ENCODE measurements at regions not wholly inside any gene's neighbourhood (a gene's known extent, or its start where the extent isn't known, plus 50 kb on each side); places are given as distances from the start of the nearest gene placed in this dataset.

DNA sequence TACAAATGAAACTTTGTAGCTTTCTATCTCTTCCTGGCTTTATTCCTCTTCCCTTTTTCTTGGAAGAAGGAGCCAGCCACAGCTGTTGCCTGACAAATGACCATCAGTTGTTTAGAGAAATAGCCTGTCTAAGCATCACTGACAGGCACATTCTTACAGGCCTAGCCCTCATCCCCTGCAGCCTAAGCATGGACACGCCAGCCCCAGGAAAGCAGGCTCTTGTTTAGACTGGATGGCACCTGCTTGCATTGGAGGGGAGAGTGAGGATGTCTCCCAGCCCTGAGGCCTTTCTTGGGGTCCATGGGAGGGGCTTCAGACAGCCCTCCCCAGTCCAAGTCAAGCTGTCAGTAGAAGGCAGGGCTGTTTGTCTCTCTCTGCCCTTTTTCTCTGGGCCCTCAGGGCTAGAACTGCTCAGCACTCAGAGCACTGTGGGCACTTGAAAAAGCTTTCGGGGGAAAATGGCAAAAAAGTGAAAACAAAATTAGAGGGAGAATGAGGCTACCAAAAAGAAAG lies 282.5 kb upstream of the PLXNA2 start:
- no peak for DNase-seq
- Histone ChIP-seq H3K27ac (peak overlapping the region in 1 of 2 donors; percentile 20), H3K4me3 (no peak overlapping the region), H3K36me3 (no peaks in the 10 kb centered on the region), H3K27me3 (no peaks in the 10 kb centered on the region), H3K9me3 (no peaks in the 10 kb centered on the region), H3K4me1 (ENCODE audit: insufficient read depth) (peaks cover 4% of the 10 kb centered on the region)
- WGBS, 3 donors = 37 to 70% (median 68%) methylated on average over 2 of the region's 2 CpGs
- no peak for TF ChIP-seq EP300 (IDR thresholded peaks at IDR 0.05)
- TF ChIP-seq POLR2A (IDR thresholded peaks at IDR 0.05) = no peak
- TF ChIP-seq, protein P1, sequence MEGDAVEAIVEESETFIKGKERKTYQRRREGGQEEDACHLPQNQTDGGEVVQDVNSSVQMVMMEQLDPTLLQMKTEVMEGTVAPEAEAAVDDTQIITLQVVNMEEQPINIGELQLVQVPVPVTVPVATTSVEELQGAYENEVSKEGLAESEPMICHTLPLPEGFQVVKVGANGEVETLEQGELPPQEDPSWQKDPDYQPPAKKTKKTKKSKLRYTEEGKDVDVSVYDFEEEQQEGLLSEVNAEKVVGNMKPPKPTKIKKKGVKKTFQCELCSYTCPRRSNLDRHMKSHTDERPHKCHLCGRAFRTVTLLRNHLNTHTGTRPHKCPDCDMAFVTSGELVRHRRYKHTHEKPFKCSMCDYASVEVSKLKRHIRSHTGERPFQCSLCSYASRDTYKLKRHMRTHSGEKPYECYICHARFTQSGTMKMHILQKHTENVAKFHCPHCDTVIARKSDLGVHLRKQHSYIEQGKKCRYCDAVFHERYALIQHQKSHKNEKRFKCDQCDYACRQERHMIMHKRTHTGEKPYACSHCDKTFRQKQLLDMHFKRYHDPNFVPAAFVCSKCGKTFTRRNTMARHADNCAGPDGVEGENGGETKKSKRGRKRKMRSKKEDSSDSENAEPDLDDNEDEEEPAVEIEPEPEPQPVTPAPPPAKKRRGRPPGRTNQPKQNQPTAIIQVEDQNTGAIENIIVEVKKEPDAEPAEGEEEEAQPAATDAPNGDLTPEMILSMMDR (IDR thresholded peaks at IDR 0.05) = no peak
- intact Hi-C loops (cut with DNase I) = no loop called here

GRCh38 chr1:208527156-208527555 lies 283.0 kb upstream of the PLXNA2 start:
- Histone ChIP-seq H3K4me3 (no peak overlapping the region), H3K27ac (no peak overlapping the region), H3K9me3 (no peaks in the 10 kb centered on the region), H3K36me3 (no peaks in the 10 kb centered on the region), H3K4me1 (ENCODE audit: insufficient read depth) (peaks cover 4% of the 10 kb centered on the region), H3K27me3 (no peaks in the 10 kb centered on the region)
- TF ChIP-seq EP300 (IDR thresholded peaks at IDR 0.05) (no peak), POLR2A (IDR thresholded peaks at IDR 0.05) (no peak)
- TF ChIP-seq, protein P1 (IDR thresholded peaks at IDR 0.05) = no peak
- no peak for DNase-seq
- 61 to 74% (median 68%) methylated on average over 5 of the region's 5 CpGs for WGBS, 3 donors
- intact Hi-C loops (cut with DNase I) = no loop called here

DNA sequence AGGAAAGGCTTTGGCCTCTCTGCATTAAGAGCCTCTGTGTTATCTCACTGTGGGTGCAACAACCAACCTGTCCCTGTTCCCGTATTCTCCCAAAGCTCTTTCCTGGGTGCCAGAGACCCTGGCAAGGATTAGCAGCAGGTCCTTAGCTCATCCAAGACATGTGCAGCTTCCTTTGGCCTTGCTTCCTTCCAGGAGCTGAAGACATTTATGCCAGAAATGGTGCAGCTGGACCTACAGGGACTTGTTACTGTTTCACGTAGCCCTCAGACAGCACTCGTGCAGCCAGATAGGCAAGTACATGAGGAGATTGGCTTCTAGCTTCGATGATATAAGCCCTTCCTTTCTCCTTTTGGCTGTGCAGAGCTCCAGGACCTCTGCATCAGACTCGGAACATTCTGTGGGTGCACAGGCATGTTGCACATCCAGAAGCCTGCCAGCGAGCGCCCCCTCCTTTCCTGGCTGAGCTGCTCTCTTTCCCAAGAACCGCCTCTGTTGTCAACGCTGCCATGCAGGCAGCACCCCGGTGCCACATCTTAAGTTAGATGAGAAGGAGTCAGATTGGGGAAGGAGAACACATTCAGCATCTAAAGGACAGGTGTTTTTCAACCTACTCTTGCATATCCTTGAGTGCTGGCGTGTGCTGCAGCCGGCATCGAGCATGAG lies 284.5 kb upstream of the PLXNA2 start:
- DNase-seq = peak; percentile 16 to 34 (median 25)
- Histone ChIP-seq H3K27me3 (no peaks in the 10 kb centered on the region), H3K4me1 (ENCODE audit: insufficient read depth) (peaks cover 4% of the 10 kb centered on the region), H3K9me3 (no peaks in the 10 kb centered on the region), H3K4me3 (no peak overlapping the region), H3K36me3 (no peaks in the 10 kb centered on the region), H3K27ac (no peak overlapping the region)
- 8 to 17% (median 10%) methylated on average over 13 of the region's 13 CpGs for WGBS, 3 donors
- intact Hi-C loops (cut with DNase I) = no loop called here
- TF ChIP-seq POLR2A (IDR thresholded peaks at IDR 0.05) = no peak
- TF ChIP-seq EP300 (IDR thresholded peaks at IDR 0.05) = no peak
- TF ChIP-seq, protein P1 (IDR thresholded peaks at IDR 0.05) = no peak

GRCh38 chr1:208531003-208531750 lies 287.0 kb upstream of the PLXNA2 start:
- 79 to 86% (median 80%) methylated on average over 11 of the region's 11 CpGs for WGBS, 3 donors
- Histone ChIP-seq H3K36me3 (no peaks in the 10 kb centered on the region), H3K27me3 (no peaks in the 10 kb centered on the region), H3K4me3 (no peak overlapping the region), H3K27ac (no peak overlapping the region), H3K9me3 (no peaks in the 10 kb centered on the region), H3K4me1 (ENCODE audit: insufficient read depth) (peaks cover 4% of the 10 kb centered on the region)
- DNase-seq = no peak
- TF ChIP-seq EP300 (IDR thresholded peaks at IDR 0.05) = no peak
- no peak for TF ChIP-seq POLR2A (IDR thresholded peaks at IDR 0.05)
- TF ChIP-seq, protein P1 (IDR thresholded peaks at IDR 0.05) = no peak
- intact Hi-C loops (cut with DNase I) = no loop called here
